Kasumi-1 (cell line): ENCODE measurements at regions not wholly inside any gene's neighbourhood (a gene's known extent, or its start where the extent isn't known, plus 50 kb on each side); places are given as distances from the start of the nearest gene placed in this dataset.

Experiments
- DNase-seq, 2 experiments: peaks; one replicate each; lab custom pipeline; 2025; lab: John Stamatoyannopoulos, UW

- DNase-seq, result no peak
These were observed 107.1 kb upstream of the TSHZ2 start for GRCh38 chr20:52864916-52865605.

DNA sequence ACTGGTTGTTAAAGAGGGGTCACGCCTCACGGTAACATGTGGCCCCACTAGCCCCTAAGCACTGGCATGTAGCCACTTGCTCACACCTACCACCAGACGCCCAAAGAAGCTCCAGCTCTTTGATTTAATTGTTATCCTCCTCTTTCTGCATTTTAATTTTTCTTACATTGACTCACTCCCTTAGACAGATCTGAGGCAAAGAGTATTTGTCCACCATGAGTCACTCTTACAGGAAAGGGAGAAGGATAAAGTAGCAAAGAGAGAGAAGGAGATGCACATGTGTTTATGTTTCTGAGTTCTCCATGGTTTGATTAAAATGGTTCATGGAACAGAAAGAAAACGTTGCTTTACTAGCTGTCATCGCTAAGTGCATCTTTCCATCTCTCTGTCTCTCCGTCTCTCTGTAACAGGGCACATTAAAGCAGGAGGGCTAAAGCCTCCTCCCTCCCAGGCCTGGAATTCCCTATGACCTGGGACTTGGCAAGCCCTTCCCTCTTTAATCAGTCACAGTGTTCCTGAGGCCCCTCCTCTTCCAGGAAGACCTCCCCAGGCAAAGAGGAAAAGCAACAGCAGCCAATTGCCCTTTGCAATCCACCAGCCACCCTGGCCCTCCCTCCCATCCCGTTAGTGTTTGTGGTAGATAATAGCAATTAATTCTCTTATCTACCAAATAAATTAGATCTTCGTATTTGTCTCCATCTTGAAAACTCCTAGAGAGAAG, 112.8 kb upstream of the TSHZ2 start:
- DNase-seq, result no peak

DNA sequence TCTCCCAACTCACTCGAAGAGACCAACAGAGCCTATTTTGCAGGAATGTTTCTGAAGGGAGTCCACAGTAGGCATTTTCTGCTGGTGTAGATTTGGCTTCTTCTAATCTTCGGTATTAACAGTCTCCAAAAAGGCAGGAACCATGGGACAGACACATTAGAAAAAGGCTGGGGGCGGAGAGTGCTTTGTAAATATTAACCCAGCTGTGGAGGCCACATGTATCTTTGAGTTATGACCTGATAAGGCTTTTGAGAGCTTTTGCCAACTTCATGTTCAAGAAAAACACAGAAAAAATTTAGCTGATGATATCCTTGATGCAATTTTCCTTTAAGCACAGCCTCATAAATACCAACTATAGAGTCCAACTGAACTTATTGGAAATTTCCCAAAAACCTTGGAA, 119.4 kb upstream of the TSHZ2 start:
- DNase-seq, result no peak

DNA sequence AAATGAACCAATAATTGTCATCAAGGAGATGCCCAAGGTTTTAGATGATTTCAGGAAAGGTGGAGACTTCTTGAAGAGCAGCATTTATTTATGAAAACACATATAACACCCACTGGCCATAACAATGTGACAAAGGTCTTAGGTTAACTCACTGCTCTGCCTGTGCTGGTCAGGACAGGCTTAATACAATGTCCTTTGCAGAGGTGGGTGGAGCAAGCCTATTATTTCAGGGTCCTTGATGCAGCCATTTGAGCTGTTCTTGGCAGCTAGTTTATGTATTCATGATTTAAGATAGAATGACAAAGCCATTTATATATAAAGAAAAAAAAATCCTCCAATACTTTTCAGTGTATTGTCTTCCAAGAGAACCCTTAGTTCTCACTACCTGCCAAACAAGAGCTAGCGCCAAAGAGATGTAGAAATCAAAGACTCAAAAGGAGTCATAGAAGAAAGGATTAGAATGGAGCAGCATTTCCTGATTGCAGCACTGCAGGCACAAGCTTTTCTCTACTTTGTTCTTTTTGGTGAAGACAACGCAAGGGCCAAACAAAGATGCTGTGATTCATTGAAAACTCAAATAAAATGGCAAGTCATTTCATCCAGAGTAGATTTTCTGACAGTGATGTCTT, 124.3 kb upstream of the TSHZ2 start:
- DNase-seq, result no peak

GRCh38 chr20:52847029-52847660, 125.0 kb upstream of the TSHZ2 start:
- DNase-seq, result no peak

- no peak for DNase-seq
These were observed 127.1 kb upstream of the TSHZ2 start for GRCh38 chr20:52845044-52845443.

GRCh38 chr20:52843425-52843824, 128.7 kb upstream of the TSHZ2 start:
- DNase-seq, result no peak

GRCh38 chr20:52841003-52841402, 131.2 kb upstream of the TSHZ2 start:
- no peak for DNase-seq

- DNase-seq, result no peak
These were observed 132.1 kb upstream of the TSHZ2 start for GRCh38 chr20:52840041-52840440.

DNA sequence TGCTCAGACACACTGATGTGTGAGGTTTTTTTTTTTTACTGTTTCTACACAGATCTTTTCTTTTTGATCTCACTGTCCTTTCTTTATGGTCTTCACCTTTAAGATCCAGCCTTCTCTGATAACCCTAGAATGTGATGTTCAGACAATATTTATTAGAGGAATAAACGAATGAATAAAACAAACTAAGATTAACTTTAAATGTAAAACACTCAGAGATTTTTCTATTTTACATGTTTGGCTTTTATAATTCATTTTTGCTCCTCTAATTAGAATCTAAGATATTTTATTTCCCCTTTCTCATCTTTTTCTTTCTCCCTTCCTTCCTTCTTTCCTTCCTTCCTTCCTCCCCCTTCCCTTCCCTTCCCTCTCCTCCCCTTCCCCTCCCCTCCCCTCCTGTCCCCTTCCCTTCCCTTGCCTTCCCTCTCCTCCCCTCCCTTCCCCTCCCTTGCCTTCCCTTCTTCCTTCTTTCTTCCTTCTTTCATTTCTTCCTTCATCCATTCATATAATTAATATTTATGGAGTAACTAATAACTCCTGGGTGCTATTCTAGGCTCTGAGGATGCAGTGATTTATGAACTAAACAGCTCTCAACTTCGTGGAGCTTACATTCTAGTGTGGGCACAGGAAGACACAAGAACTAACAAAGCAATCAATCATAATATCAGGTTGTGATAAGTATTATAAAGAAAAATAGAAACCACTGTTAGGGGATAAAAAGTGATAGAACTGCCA, 133.5 kb upstream of the TSHZ2 start:
- DNase-seq, result no peak

- no peak for DNase-seq
These were observed 134.8 kb upstream of the TSHZ2 start for GRCh38 chr20:52837378-52837777.

GRCh38 chr20:52833901-52834300, 138.3 kb upstream of the TSHZ2 start:
- no peak for DNase-seq

- no peak for DNase-seq
These were observed 139.9 kb upstream of the TSHZ2 start for GRCh38 chr20:52832151-52832774.

- no peak for DNase-seq
These were observed 141.6 kb upstream of the TSHZ2 start for GRCh38 chr20:52830598-52830997.

GRCh38 chr20:52829111-52829510, 143.0 kb upstream of the TSHZ2 start:
- DNase-seq, result no peak

GRCh38 chr20:52828199-52828598, 144.0 kb upstream of the TSHZ2 start:
- DNase-seq, result no peak

DNA sequence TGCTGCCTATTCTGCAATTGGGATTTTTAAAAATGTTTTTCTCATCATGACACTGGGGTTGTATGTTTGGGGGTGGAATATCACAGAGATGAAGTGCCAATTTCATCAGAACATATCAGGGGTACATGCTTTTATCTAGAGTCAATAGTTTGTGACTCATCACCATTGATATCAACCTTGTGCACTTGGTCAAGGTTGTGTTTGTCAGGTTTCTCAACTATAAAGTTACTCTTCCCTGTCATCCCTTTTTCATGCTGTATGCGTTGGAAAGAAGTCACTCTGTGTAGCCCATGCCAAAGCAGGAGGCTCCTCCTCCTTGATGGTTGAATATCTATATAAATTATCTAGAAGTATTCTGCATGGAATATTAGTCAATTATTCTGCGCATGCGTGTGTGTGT, 145.4 kb upstream of the TSHZ2 start:
- DNase-seq, result no peak

- no peak for DNase-seq
These were observed 145.8 kb upstream of the TSHZ2 start for GRCh38 chr20:52826321-52826720.

- DNase-seq, result no peak
These were observed 147.5 kb upstream of the TSHZ2 start for GRCh38 chr20:52824494-52825216.

DNA sequence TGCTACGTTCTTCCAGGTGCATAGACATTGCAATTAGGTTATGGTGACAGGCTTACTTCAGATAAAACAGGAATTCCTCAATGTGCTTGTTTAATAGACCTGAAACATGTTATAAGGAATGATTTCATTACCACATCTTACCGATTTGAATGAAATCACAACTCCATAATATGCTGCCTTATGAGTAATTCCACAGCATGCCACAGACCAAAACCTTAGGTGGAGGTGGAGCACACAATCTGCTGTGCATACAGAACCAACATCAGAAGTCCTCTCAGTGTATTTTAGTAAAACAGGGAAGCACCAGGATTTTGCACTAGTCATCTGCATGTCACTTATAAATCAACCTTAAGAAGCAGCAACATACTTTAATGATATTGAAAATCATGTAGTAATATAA, 148.9 kb upstream of the TSHZ2 start:
- no peak for DNase-seq
